DLD1 (cell line): ENCODE measurements at regions not wholly inside any gene's neighbourhood (a gene's known extent, or its start where the extent isn't known, plus 50 kb on each side); places are given as distances from the start of the nearest gene placed in this dataset.

Experiments
- in situ Hi-C: cut with HindIII; loops from 2 replicates; pipeline ENCODE4 v1.10.0; 2017; ENCODE audit warnings: low sequenced_read_pairs

DNA sequence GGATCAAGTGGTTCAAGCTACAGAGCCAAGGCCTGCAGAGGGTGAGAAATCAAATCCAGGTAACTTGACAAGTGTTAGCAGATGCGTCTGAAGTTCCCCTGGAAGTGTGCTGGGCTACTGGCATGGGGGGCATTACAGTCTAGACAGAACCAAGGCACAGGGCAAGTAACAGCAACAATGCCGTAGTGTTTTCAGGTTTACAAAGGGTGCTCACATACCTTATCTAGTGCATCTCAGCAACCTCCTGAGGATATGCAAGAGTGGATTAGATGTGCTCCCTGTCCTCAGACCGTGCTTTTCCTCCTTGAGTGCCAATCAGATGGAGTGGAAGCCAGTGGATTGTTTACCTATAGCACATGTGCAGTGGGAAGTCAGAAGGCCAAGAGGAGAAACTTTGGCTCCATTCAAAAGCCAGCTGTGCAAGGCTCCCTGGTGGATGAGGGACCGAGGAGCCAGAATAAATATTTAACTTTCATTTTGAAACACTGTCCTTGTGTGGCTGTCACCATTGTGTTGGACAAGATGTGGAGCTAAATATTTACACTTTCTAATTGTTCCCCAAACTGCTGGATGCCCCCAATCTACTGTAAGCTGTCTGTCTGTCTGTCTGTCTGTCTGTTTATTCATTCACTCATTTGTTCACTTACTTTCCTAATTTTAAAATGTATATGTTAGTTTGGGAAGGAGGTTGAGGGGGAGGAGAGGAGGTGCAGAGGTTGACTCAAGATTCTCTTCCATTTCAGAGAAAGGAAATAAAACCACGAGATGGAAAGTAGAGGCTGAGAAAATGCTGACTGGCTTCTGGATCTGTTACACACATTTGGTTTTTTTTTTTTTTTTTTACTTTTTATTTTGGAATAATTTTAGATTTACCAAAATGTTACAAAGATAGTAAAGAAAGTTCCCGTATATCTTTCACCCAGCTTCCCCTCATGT lies 184.0 kb upstream of the PARP11 start:
- in situ Hi-C loops, result no loop called here

DNA sequence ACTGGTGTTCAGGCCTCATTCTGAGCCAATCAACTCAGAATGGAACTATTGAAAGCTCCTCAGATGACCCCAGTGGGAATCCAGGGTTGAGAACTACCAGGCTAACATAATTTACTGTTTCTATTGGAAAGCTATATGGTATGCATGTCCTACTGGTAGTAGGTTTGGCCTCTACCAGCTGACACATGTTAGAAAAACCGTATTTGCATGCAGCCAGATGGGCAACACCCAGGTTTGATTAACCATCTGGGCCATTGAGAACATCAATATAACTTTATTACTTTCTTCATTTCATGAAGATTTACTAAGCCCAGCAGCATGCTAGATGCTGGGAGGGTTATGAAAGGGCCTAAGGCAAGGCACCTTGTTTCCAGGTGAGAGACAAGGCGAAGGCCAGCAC lies 181.4 kb upstream of the PARP11 start:
- in situ Hi-C loops, result no loop called here

DNA sequence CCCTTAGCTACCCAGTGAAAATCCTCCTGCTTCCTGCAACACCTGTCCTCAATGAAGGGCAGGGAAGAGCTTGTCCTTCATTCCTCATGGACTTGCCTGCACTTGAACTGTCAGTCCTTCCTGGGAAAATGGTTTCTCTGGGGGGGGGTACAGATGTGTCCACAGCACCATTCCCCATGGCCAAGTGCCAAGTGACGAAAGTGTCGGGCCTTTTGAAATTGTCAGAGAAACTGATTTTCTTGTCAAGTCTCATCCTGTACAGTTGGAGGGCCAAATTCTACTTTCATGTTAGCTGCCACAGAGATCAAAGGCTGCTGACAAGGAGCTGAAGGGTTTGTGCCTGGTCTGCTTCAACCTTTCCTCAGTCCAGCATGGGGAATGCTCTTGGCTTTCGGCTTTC lies 179.5 kb upstream of the PARP11 start:
- in situ Hi-C loops, result no loop called here

DNA sequence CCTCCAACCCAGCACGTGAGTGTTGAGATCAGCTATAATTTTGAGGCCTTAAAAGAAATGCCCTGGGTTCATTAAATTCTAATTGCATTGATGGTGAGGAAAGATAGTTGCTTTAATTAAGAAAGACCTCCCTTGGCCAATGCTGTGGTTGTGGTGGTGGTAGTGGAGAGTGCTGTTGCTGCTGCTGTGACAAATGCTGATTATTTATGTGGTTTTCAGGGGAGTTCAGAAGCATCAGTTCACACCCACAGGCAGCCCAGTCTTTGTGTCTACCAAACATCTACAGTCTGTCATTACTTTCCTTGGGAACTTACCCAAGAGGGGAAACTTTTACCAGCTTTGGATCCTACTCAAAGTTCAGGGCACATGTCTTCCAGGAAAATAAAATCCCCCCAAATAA lies 178.4 kb upstream of the PARP11 start:
- in situ Hi-C loops, result no loop called here

DNA sequence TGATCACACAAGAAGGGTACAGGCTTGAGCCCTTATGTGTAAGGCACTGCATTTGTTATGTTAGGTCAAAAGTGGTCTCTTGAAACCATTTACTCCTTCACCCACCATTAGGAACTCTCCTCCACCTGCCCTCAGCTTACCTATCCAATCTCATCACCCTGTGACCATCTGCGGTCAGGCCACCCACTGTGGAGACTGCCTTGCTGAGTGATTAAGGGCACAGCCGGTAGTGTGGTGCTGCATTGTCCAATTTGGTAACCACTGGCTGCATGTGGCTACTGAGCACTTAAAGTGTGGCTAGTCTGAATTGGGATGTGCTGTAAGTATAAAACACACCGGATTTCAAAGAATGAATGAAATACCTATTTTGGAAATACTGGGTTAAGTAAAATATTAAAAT lies 177.1 kb upstream of the PARP11 start:
- in situ Hi-C loops, result no loop called here

DNA sequence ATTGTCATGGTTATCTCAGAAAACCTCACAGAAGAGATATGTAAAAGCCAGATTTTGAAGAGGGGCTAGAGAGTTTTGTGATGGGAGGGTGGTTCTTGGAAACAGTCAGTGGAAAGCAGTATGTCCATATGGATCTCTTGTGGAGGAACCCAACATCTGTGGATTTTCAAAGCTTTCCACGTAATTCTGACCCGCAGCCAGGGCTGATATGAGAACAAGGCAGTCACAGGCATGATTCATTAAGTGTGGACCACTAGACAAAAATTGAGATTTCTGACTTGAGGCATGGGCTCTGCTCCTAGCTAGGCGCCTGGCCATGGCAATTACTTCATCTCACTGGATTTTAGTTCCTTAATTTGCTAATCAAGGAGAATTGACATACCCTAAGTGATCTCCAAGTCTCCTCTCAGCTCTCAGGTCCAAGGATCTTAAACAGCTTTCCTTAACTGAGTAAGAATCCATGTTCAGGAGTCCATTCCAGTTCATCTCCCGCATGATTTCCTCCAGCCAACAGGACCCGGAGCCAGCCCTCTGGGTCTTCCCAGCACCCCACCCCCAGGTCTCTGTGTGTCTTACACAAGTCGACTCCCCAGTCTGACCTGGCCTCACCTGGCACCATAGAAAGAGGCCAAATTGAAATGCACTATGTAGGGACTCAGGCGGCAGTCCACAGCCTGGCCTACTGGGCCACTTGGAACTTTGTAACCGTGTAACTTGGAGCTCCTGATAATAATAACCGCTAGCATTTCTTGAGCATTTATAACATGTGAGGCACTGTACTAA lies 176.3 kb upstream of the PARP11 start:
- in situ Hi-C loops, result loop anchor here (25.0 kb wide), 1 partner anchor 162 kb away; no protein-coding TSS in a partner anchor

DNA sequence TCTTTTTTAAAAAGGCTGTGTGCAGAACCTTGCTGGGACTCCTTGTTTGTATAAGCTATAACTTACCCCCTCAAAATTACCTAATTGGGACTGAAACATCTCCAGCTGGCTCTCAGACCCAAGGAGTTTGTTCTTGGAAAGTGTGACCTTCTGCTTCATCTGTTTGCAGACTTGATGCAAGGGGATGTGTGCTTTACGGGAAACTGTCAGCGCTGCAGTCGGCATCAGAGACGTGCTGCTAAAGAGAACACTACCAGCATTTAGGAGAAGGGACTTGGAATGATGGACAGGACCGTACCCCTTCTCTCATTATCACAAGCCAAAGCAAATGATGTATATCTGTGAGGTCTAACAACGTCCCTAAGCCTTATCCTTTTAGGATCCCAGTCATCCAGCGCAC lies 174.2 kb upstream of the PARP11 start:
- in situ Hi-C loops, result loop anchor here (25.0 kb wide), 1 partner anchor 160 kb away; no protein-coding TSS in a partner anchor

DNA sequence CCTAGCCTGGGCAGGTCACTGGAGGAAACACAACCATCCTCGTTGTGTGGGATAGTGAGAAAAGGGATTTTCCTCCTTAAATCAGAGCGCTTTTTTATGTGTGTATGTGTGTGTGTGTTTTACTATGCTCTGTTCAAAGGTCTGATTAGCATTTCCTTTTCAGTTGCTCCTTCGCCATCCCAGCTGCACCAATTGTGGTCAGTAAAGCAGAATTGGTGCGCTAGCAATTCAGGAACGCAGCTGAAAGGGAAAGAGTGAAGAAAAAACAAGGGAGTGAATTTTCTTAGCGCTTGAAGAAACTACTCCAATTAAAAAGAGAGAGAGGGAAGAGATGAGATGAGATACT lies 173.3 kb upstream of the PARP11 start:
- in situ Hi-C loops, result loop anchor here (25.0 kb wide), 1 partner anchor 159 kb away; no protein-coding TSS in a partner anchor

DNA sequence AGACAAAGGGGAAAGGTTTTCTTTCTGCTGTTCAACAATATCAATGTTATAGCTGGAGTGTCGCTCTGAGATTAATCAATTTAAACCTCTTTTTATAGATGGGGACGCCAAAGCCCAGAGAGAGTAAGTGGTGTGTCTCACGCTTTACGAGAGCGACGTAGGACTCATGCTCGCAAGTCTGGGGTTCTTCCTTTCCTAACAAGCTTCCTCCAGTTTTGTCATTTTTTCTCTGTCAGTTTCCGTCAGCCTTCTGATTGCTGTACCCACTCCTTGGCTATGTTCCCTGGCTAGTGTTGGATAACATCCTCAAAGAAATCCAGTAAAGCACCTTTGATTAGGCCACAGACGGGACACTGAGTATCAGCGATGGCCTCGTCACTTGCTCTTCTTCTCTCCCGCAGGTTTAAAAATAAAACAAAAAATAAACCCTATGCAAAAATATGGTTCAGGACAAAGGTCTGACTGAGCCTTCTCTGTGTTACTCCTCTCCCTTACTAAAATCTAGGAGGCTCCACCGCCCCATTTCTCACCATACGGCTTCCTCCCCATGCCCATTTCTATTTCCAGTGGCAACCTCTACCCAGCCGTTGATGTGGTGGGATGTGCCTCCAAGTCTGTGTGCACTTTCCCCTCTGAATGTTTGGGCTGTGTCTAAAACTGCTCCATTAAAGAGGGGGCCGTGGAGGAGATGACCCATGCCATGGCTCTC lies 172.7 kb upstream of the PARP11 start:
- in situ Hi-C loops, result loop anchor here (25.0 kb wide), 1 partner anchor 159 kb away; no protein-coding TSS in a partner anchor

DNA sequence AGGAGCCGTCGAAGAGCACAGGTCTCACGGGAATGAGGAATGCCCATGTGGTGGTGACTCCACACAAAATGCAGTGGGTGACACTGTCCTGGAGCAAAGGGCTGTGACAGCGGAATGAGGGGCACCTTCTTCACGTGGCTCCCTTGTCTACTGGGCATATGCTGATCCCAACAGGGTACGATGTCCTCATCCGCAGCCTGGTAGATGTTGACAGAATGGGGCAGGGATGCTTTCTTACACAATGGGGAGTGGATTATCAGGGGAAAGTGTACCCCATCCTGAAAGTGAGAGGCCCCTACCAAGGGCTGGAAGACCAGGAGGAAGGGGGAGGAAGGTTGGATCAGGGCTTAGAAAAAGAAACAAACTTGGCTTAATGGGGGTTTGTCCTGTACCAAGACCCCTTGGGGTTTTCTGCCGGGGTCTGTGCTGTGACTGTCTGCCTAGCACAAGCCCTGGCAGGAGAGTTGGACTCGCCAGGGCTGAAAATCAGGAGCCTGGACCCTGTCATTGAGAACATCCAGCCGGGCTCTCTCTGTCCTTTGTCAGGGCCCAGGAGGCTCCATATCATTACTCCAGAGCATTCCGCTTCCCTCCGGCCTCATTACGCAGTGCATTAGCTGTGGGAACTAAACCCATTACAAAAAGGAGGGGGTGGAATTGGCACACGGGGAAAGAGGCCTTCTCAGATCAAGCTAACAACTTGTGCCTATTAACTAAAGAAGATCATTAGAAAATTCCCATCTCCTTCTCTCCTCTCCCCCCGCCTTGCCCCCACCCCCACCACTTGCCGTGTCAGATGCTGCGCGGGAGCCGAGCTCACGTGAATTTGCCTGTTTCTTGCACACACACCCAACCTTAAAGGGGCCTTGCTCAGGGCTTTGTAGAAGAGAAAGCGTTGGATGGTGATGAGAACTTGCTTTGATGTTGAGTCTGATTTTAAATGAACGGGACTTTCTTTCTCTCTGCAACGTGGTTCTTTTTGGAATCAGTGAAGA lies 171.8 kb upstream of the PARP11 start:
- in situ Hi-C loops, result loop anchor here (25.0 kb wide), 1 partner anchor 158 kb away; no protein-coding TSS in a partner anchor

DNA sequence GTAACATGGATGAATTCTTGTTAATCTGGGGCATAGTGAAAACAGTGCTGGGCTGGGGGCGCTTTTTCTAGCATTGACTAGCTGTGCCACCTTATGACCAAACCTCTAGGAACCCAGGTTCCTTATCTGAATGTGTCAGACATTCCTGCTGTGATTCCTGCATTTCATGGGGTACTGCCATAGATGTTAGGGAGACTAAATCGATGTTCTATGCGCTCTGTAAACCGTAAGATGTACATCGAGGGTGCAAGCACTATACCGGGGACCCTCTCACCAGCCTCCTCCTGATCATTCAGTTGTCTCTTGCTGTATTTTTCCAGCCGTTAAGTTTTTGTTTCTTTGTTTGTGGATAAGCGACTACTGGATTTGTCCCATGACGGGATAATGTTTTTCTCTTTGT lies 170.9 kb upstream of the PARP11 start:
- in situ Hi-C loops, result loop anchor here (25.0 kb wide), 1 partner anchor 157 kb away; no protein-coding TSS in a partner anchor

DNA sequence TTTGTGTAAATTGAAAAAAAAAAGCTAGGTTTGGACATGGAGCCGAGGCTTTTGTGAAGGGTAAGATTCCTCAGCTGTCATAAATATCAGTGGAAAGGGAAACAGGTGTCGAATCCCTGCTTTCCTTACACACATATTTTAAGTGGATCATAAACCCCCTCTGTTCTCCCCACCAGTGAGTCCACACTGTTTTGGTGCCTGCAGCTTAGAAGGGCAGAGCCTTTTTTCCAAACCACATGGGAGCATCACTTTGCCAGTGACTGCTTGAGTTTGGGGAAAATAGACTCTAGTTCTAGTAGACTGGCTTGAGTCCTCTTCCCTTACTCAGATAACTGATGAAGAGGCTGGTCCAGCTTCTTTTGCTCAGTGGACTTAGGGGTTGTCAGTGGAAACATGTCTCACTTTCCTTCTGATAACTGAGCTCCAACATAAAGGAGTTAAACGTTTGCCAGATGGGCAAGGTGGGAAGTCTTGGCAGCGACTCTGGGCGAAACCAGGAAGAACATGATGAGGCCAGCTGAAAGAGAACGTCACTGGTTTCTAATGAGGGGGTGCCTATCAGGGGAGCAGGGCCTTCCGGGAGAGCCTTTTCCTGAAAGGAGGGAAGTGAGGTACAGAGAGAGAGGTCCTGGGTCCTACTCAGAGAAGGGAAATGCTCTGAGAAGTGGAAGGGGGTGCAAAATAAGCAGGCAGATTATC lies 168.1 kb upstream of the PARP11 start:
- in situ Hi-C loops, result loop anchor here (25.0 kb wide), 1 partner anchor 154 kb away; no protein-coding TSS in a partner anchor

DNA sequence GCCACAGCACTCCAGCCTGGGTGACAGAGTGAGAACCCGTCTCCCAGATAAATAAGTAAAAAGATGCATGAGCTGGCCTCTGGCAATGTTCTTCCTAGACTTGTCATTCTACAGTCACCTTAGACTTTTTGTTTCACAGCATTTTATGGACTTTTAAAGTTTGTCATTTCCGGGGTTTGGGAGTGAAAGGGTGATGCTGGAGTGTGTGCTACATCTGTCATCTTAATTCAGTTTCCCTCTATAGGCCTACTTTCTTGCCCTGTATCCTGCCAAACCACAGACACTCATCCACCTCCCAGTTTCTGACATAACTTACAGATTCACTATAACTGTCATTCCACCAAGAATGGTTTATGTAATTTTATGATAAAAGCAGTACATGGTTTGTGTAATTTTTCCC lies 166.7 kb upstream of the PARP11 start:
- in situ Hi-C loops, result loop anchor here (25.0 kb wide), 1 partner anchor 153 kb away; no protein-coding TSS in a partner anchor

DNA sequence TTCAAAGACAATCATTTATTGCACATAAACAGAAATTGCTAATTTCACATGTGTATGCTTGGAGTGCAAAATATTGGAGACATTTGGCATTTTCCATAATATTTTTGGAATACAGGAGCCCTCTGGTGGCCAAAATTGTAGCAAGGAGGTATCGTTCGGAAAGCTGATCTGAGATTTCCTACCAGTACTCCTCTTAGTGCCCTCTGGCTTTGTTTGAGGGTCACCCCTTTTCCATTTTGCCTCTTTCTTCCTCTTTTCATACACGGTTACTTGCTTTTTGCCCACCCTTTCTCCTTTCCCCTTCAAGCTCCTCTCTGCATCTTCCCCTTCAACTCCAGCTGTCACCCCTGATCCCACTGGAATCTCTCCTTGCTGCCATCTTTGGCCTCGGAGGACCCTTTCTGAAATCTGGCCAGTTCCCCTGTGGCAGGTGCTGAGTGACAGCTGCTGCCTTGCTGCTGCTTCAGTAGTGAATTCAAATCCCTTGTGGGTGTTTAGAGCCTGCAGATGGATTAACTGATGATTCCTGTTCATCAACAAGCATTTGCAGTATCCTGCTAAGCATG lies 164.6 kb upstream of the PARP11 start:
- in situ Hi-C loops, result loop anchor here (25.0 kb wide), 1 partner anchor 151 kb away; no protein-coding TSS in a partner anchor

DNA sequence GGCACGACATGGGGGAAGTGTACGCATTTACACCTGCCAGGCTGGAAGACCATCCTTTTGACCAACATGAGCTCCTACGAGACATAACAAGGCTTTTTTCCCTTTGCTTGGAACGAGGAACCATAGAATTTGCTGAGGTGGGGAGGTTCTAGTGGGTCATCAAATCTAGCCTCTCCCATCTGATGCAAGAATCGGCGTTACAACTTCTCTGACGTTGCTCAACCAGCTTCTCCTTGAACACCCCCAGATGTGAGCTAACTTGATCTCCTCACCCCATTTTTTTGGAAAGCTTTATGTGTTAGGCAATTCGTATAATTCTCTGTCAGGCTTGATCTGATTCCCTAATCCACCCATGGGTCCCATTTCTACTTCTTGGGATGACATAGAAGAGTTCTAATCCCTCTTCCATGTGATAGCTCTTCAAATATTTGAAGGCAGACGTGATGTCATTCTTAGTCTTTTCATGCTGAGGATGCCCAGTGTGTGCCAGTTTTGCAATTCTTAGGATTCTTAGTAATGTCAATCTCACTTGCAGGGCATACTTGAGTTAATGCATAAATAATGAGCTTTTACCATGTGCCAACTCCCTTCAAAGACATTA lies 163.6 kb upstream of the PARP11 start:
- in situ Hi-C loops, result loop anchor here (25.0 kb wide), 1 partner anchor 149 kb away; no protein-coding TSS in a partner anchor

DNA sequence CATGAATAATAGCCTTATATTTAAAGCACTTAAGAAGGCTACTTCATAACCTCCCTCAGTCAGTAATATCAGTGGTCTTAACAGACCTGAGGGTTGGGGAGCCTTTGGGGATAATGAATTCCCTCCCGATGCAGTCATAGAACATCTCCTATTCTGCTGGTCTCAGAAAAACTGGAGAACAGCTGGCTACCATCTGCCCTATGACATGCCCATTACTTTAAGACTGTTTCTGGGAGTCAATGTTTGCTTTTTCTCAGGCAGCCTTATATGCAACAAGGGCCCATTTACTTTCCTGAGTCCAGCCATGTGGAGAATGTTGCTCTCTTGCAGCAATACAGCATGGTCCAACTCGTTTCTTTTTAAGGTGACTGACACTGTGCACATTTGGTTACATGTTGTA lies 161.7 kb upstream of the PARP11 start:
- in situ Hi-C loops, result loop anchor here (25.0 kb wide), 1 partner anchor 148 kb away; no protein-coding TSS in a partner anchor

DNA sequence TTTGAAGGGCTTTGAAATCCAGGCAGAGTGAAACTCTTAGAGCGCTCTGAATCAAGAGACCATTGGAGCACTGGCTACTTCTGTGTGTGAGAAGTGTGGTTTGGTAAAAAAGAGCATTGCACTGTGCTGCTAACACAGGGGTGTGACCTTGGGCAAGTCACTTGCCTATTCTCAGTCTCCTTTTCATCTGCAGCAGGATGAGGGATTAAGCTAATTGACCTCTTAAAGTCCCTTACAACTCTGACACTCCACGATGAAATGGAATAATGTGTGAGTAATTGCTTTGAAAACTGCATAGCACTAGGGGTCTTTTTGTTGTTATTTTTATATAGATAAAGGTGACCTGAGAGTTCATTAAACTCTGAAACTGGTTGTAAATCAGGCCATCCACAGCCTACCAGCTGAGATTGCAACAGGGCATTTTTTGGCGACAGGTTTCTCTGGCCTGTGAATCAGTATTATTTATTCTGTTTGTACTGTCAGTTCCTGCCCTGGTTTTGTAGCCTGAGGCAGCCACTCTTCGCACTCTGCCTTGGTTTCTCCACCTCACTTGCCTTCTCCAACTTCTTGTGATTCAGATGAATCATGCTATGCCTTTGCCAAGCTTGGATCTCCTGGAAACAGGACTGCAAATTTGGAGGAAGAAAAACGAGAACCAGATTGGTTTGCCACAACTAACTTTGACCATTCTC lies 159.9 kb upstream of the PARP11 start:
- in situ Hi-C loops, result loop anchor here (25.0 kb wide), 1 partner anchor 146 kb away; no protein-coding TSS in a partner anchor
